Mucosa of descending colon (tissue), 3 donors: ENCODE measurements at regions not wholly inside any gene's neighbourhood (a gene's known extent, or its start where the extent isn't known, plus 50 kb on each side); places are given as distances from the start of the nearest gene placed in this dataset.

ENCODE experiments used
- ATAC-seq: fragments of 200-7000 bp; cut with Tn5 transposase; one replicate; pipeline ENCODE4 v1.9.1; 2020; ENCODE audit warnings: mild to moderate bottlenecking, moderate library complexity
- DNase-seq, 3 donors: peaks; one replicate each; pipeline ENCODE4 v3.0.0-alpha.2; 2020
- H3K36me3 ChIP-seq: fragments of 200-600 bp; one replicate; pipeline ENCODE4 v1.8.0; 2021; ENCODE audit warnings: low read depth, mild to moderate bottlenecking
- H3K4me1 ChIP-seq: fragments of 200-600 bp; one replicate; pipeline ENCODE4 v1.8.0; 2021; ENCODE audit warnings: low read depth, mild to moderate bottlenecking
- H3K4me3 ChIP-seq: fragments of 200-600 bp; one replicate; pipeline ENCODE4 v1.8.0; 2021; ENCODE audit warnings: mild to moderate bottlenecking
- H3K9me3 ChIP-seq: fragments of 200-600 bp; one replicate; pipeline ENCODE4 v1.8.0; 2021; ENCODE audit warnings: mild to moderate bottlenecking
- intact Hi-C, 2 donors: fragments of 100-400 bp; cut with DNase I in 1 of 2; cut with micrococcal nuclease in 1 of 2; formaldehyde crosslinking; loops; one replicate each; pipeline versions ENCODE4 v1.11.0 to v1.11.1; 2022; cut with DNase I, micrococcal nuclease
- TF ChIP-seq, protein P1 (sequence below): fragments of 200-600 bp; IDR thresholded peaks from one replicate; pipeline ENCODE4 v1.8.0; 2022; ENCODE audit warnings: antibody characterized with exemption, mild to moderate bottlenecking
- donor health status: DM: no; HTN: no; CAD: no; lungs with moderate emphysema.
- donor health status: DM: no; HTN: no; CAD: no.
- donor health status: DM: no; HTN: yes; CAD: no.

DNA sequence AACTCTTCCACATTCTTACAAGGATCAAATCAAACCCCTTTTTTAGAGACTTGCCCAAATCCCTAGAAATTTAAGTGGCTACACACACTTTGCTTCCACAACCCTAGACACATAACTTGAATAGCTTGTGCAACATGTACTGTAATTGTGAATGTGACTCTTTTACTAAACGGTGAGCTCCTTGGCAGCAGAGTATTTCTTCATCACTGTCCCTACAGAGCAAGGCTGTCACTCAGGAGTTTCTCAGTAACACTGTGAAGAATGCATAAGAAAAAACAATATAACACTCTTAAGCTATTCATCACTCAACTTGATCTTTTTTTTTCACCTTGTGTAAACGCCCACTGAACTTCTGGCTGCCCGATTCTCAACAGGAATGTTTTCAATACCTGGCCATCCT is 53.8 kb upstream of the ADAMTS18 start:
- no peak overlapping the region for H3K4me3 ChIP-seq

DNA sequence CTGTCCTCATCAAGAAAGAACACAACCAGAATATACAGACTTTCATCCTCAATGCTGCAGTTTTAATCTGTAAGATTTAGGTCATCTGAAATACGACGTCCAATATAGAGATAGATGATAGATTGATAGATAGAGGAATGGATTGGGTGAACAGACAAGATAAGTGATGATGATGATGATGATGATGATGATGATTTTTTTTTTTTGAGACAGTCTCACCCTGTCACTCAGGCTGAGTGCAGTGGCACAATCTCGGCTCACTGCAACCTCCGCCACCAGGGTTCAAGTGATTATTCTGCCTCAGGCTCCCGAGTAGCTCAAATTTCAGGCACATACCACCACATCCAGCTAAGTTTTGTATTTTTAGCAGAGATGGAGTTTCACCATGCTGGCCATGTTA is 56.3 kb upstream of the ADAMTS18 start:
- Histone ChIP-seq H3K9me3 (no peaks in the 10 kb centered on the region), H3K4me1 (no peaks in the 10 kb centered on the region), H3K4me3 (no peak overlapping the region), H3K36me3 (no peaks in the 10 kb centered on the region)
- TF ChIP-seq, protein P1, sequence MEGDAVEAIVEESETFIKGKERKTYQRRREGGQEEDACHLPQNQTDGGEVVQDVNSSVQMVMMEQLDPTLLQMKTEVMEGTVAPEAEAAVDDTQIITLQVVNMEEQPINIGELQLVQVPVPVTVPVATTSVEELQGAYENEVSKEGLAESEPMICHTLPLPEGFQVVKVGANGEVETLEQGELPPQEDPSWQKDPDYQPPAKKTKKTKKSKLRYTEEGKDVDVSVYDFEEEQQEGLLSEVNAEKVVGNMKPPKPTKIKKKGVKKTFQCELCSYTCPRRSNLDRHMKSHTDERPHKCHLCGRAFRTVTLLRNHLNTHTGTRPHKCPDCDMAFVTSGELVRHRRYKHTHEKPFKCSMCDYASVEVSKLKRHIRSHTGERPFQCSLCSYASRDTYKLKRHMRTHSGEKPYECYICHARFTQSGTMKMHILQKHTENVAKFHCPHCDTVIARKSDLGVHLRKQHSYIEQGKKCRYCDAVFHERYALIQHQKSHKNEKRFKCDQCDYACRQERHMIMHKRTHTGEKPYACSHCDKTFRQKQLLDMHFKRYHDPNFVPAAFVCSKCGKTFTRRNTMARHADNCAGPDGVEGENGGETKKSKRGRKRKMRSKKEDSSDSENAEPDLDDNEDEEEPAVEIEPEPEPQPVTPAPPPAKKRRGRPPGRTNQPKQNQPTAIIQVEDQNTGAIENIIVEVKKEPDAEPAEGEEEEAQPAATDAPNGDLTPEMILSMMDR = no peak
- intact Hi-C loops = no loop called here
- ATAC-seq (no peak), DNase-seq (no peak)

More for the DNA sequence above, 53.8 kb upstream of the ADAMTS18 start:
- TF ChIP-seq, protein P1 = no peak
- no peaks in the 10 kb centered on the region for H3K4me1 ChIP-seq
- intact Hi-C loops = no loop called here
- ATAC-seq (no peak), DNase-seq (no peak)
- no peaks in the 10 kb centered on the region for H3K36me3 ChIP-seq
- H3K9me3 ChIP-seq = no peaks in the 10 kb centered on the region

DNA sequence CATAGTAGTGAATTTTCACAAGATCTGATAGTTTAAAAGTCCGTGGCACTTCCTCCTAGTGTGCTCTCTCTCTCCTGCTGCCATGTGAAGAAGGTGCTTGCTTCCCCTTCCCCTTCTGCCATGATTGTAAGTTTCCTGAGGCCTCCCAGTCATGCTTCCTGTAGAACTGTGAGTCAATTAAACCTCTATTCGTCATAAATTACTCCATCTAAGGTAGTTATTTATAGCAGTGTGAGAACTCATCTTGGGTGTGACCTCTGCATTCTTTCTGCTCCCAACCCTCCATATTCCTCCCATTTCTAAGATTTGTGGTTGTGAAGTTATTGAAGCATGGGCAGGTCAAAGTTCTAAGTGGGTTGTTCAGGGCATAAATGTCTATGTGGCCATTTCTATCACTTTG is 62.1 kb upstream of the ADAMTS18 start:
- H3K4me3 ChIP-seq = no peak overlapping the region

DNA sequence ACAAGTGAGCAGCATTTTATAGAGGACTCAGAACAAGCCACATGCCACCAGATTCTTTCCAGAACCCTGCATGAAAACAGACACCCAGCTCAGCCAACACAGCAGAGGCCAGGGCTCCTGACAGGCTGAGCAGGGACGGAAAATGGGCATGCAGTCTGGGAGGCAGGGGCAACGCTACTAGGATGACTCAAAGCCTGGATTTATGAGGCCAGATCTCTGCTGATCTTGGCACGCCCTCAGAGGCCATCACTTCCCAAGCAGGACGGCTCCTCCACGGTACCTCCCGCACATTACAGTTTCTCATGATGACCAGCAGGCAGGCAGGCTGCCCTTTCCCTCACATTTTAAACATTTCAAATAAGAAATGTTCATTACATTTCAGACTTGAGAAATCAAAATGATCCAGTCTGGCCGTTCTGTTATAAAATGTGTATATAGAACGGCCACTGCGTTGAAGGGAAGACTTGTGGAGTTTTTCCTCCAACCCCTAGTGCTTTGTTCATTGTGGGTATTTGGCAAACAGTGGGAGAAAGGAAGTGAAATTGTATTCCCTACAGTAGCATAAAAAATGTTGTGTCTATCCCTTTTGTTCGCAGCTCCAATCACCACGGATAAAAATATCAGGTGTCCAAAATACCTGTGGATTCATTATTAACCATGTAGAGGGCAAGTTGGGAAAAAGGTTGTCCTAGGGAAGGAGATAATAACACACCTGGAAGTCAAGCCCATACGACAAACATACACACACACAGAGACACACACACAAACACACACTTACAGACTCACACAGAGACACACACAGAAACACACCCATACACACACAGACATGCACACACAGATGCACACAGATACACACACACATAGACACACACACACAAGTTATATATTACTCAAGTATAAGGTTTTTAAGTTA is 64.8 kb upstream of the ADAMTS18 start:
- DNase-seq (peak in 2 of 3 donors; percentile 2 to 35), ATAC-seq (peak; percentile 9)
- TF ChIP-seq, protein P1 = no peak
- intact Hi-C loops = no loop called here
- Histone ChIP-seq H3K4me1 (no peaks in the 10 kb centered on the region), H3K9me3 (no peaks in the 10 kb centered on the region), H3K36me3 (no peaks in the 10 kb centered on the region), H3K4me3 (no peak overlapping the region)

More for the DNA sequence above, 62.1 kb upstream of the ADAMTS18 start:
- H3K4me1 ChIP-seq = no peaks in the 10 kb centered on the region
- no peak for ATAC-seq
- intact Hi-C loops = no loop called here
- DNase-seq = no peak
- no peaks in the 10 kb centered on the region for H3K36me3 ChIP-seq
- H3K9me3 ChIP-seq = no peaks in the 10 kb centered on the region
- TF ChIP-seq, protein P1 = no peak

DNA sequence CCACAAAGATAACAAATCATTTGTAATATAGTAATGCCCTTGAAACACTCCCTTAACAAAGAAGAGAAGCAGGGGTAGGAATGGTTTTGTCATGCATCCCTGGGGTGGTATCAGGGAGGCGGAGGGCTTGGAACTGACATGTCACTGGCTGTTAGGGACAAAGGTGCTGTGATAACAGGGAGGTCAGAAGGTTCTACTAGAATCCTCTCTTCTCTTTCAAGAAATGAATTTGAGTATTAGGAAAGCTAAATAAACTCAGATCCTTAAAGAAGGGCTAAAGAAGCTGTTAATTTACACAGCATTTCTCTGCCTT is 65.4 kb upstream of the ADAMTS18 start:
- Histone ChIP-seq H3K4me1 (no peaks in the 10 kb centered on the region), H3K36me3 (no peaks in the 10 kb centered on the region), H3K9me3 (no peaks in the 10 kb centered on the region), H3K4me3 (no peak overlapping the region)
- TF ChIP-seq, protein P1 = no peak
- intact Hi-C loops = no loop called here
- ATAC-seq (no peak), DNase-seq (no peak)
